OCI-LY1 (cell line): ENCODE measurements at regions not wholly inside any gene's neighbourhood (a gene's known extent, or its start where the extent isn't known, plus 50 kb on each side); places are given as distances from the start of the nearest gene placed in this dataset.

Source experiments
- EZH2 ChIP-seq: fragments of 200-600 bp; sonication (generic), shearing (Covaris generic); IDR thresholded peaks from 2 replicates; pipeline ENCODE4 v1.8.0; 2017; ENCODE audit warnings: borderline replicate concordance, mixed run types, mild to moderate bottlenecking, antibody characterized with exemption, low read length, moderate library complexity, mixed read lengths
- TF ChIP-seq, protein P1 (sequence below): fragments of 200-600 bp; sonication (generic), shearing (Covaris generic); IDR thresholded peaks from 2 replicates; pipeline ENCODE4 v1.5.1; 2017; ENCODE audit warnings: mild to moderate bottlenecking, antibody characterized with exemption, low read length, moderate library complexity, mixed read lengths

DNA sequence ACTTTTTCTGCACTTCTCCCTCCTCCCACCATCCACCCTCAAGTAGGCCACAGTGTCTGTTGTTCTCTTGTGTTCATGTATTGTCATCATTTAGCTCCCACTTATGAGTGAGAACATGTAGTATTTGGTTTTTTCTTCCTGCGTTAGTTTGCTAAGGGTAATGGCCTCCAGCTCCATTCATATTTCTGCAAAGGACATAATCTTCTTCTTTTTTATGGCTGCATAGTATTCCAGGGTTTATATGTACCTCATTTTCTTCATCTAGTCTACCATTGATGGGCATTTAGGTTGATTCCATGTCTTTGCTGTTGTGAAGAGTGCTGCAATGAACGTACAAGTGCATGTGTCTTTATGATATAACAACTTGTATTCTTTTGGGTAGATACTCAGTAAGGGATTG is 230.4 kb downstream of the ARL4A start:
- TF ChIP-seq, protein P1, sequence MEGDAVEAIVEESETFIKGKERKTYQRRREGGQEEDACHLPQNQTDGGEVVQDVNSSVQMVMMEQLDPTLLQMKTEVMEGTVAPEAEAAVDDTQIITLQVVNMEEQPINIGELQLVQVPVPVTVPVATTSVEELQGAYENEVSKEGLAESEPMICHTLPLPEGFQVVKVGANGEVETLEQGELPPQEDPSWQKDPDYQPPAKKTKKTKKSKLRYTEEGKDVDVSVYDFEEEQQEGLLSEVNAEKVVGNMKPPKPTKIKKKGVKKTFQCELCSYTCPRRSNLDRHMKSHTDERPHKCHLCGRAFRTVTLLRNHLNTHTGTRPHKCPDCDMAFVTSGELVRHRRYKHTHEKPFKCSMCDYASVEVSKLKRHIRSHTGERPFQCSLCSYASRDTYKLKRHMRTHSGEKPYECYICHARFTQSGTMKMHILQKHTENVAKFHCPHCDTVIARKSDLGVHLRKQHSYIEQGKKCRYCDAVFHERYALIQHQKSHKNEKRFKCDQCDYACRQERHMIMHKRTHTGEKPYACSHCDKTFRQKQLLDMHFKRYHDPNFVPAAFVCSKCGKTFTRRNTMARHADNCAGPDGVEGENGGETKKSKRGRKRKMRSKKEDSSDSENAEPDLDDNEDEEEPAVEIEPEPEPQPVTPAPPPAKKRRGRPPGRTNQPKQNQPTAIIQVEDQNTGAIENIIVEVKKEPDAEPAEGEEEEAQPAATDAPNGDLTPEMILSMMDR = no peak
- TF ChIP-seq EZH2 = no peak
